Endothelial cell of umbilical vein (primary cell): ENCODE measurements at regions not wholly inside any gene's neighbourhood (a gene's known extent, or its start where the extent isn't known, plus 50 kb on each side); places are given as distances from the start of the nearest gene placed in this dataset.

Experiments used
- BruUV-seq: library from RNA; stranded (reverse); fragments of 400-500 nt; replicated peaks from 2 replicates; lab custom pipeline; 2021; lab: Mats Ljungman, UMichigan
- CTCF ChIA-PET: fragments of 300-600, 350-600 bp; sonication (Branson Sonifier 250); formaldehyde crosslinking; loops from one replicate; lab custom pipeline; 2021; ENCODE audit warnings: antibody characterized with exemption, inconsistent platforms; lab: Charles Lee
- POLR2A ChIA-PET: fragments of 300-600, 350-600 bp; sonication (Branson Sonifier 250); formaldehyde crosslinking; loops from one replicate; lab custom pipeline; 2021; ENCODE audit warnings: antibody characterized with exemption, inconsistent platforms; lab: Charles Lee
- DNase-seq: peaks from one replicate; pipeline ENCODE4 v3.0.0-alpha.2; 2011; ENCODE audit warnings: low read depth, low spot score
- FAIRE-seq: peaks from 2 replicates; lab custom pipeline; 2011; peaks lifted over from hg19 to GRCh38; lab: Jason Lieb, UNC
- H2AFZ ChIP-seq: 2 replicates; pipeline ENCODE4 v1.6.0; 2012; ENCODE audit warnings: low read depth, low read length, control low read depth, inconsistent platforms
- H3K27ac ChIP-seq: 2 replicates; pipeline ENCODE4 v1.5.1; 2011; ENCODE audit warnings: low read depth, mild to moderate bottlenecking, control low read depth, low read length, moderate library complexity; ENCODE audit not compliant: insufficient read depth
- H3K27me3 ChIP-seq, 2 experiments: 2 replicates each; pipeline versions ENCODE4 v1.6.0 to v1.6.1; 2011; ENCODE audit warnings: low read length in 2 of 2, mixed read lengths in 1 of 2; ENCODE audit not compliant: control insufficient read depth in 2 of 2, insufficient read depth in 2 of 2
- H3K36me3 ChIP-seq, 2 experiments: 2 replicates in 1 of 2; 3 replicates in 1 of 2; pipeline ENCODE4 v1.5.1; 2011; ENCODE audit warnings: low read length in 2 of 2, mild to moderate bottlenecking in 1 of 2, moderate library complexity in 1 of 2; ENCODE audit not compliant: control insufficient read depth in 2 of 2, insufficient read depth in 2 of 2; ENCODE audit errors: extremely low read depth in 1 of 2
- H3K4me1 ChIP-seq: 3 replicates; pipeline ENCODE4 v1.5.1; 2011; ENCODE audit warnings: mild to moderate bottlenecking, low read length; ENCODE audit not compliant: control insufficient read depth, insufficient read depth; ENCODE audit errors: extremely low read depth
- H3K4me2 ChIP-seq: 2 replicates; pipeline ENCODE4 v1.6.1; 2011; ENCODE audit warnings: low read length, control low read depth, mixed read lengths; ENCODE audit not compliant: insufficient read depth
- H3K4me3 ChIP-seq, 3 experiments: fragments of 200-600 bp in 1 of 3; sonication (generic), shearing (Covaris generic) in 1 of 3; replicated peaks in 1 of 3; 2 replicates each; pipeline ENCODE4 v1.5.1; 2011 to 2016; ENCODE audit warnings: control low read depth in 3 of 3, low read length in 3 of 3, mild to moderate bottlenecking in 2 of 3, inconsistent platforms in 1 of 3, low read depth in 1 of 3, moderate library complexity in 1 of 3; ENCODE audit not compliant: insufficient read depth in 1 of 3
- H3K79me2 ChIP-seq: 2 replicates; pipeline ENCODE4 v1.6.0; 2012; ENCODE audit warnings: low read length, inconsistent platforms; ENCODE audit not compliant: control insufficient read depth, insufficient read depth
- H3K9ac ChIP-seq: replicated peaks from 2 replicates; pipeline ENCODE3; 2011; ENCODE audit warnings: low read length, control low read depth; ENCODE audit not compliant: insufficient read depth; ENCODE audit errors: extremely low read depth
- H3K9me1 ChIP-seq: replicated peaks from 3 replicates; pipeline ENCODE4 v1.6.0; 2011; ENCODE audit warnings: mild to moderate bottlenecking, low read length; ENCODE audit not compliant: control insufficient read depth, insufficient read depth; ENCODE audit errors: extremely low read depth
- H3K9me3 ChIP-seq: replicated peaks from 2 replicates; pipeline ENCODE4 v1.5.1; 2012; ENCODE audit warnings: low read length, inconsistent platforms; ENCODE audit not compliant: control insufficient read depth, insufficient read depth
- H4K20me1 ChIP-seq: replicated peaks from 2 replicates; pipeline ENCODE3; 2011; ENCODE audit warnings: mild to moderate bottlenecking, low read length; ENCODE audit not compliant: control insufficient read depth, insufficient read depth; ENCODE audit errors: extremely low read depth
- CTCF ChIP-seq, 2 donors: IDR thresholded peaks; 1 replicate in 1 of 2; 2 replicates in 1 of 2; pipeline ENCODE4 v1.5.1; 2011; ENCODE audit warnings: low read length in 2 of 2, mild to moderate bottlenecking in 2 of 2, moderate library complexity in 2 of 2, control low read depth in 1 of 2, inconsistent platforms in 1 of 2, low read depth in 1 of 2; ENCODE audit not compliant: insufficient read depth in 1 of 2; ENCODE audit errors: extremely low read depth in 1 of 2
- EZH2 ChIP-seq: IDR thresholded peaks from 2 replicates; pipeline ENCODE4 v1.6.1; 2012; ENCODE audit warnings: borderline replicate concordance, low read depth, mild to moderate bottlenecking, moderate library complexity, low read length, inconsistent platforms; ENCODE audit not compliant: severe bottlenecking
- FOS ChIP-seq: IDR thresholded peaks from 2 replicates; pipeline ENCODE4 v1.6.1; 2011; ENCODE audit warnings: mild to moderate bottlenecking, low read length, moderate library complexity, borderline replicate concordance; ENCODE audit not compliant: insufficient read depth
- GATA2 ChIP-seq: IDR thresholded peaks from 2 replicates; pipeline ENCODE4 v1.7.0; 2011; ENCODE audit warnings: low read depth, mild to moderate bottlenecking, moderate library complexity, mixed read lengths, low read length; ENCODE audit not compliant: insufficient read length, insufficient read depth
- JUN ChIP-seq: IDR thresholded peaks from 2 replicates; pipeline ENCODE4 v1.6.1; 2011; ENCODE audit warnings: borderline replicate concordance, low read depth; ENCODE audit not compliant: insufficient read length, insufficient read depth
- MAX ChIP-seq: IDR thresholded peaks from 2 replicates; pipeline ENCODE4 v1.6.1; 2011; ENCODE audit not compliant: insufficient read depth, insufficient read length
- MYC ChIP-seq: IDR thresholded peaks from one replicate; pipeline ENCODE4 v1.6.1; 2011; ENCODE audit warnings: mild to moderate bottlenecking, low read depth, low read length
- POLR2A ChIP-seq: IDR thresholded peaks from 2 replicates; pipeline ENCODE4 v1.6.1; 2012; ENCODE audit warnings: low read depth, mild to moderate bottlenecking, control low read depth, low read length
- POLR2AphosphoS5 ChIP-seq: IDR thresholded peaks from 2 replicates; pipeline ENCODE4 v1.6.1; 2012; ENCODE audit warnings: low read depth, mild to moderate bottlenecking, control low read depth, low read length, moderate library complexity; ENCODE audit not compliant: insufficient read depth
- dilution Hi-C: fragments of 300-500 bp; cut with MboI; formaldehyde crosslinking; loops from one replicate; pipeline ENCODE4 v1.15.0; 2019; ENCODE audit warnings: low sequenced_read_pairs; ENCODE audit not compliant: extremely low pct_ligation_motif_present
- intact Hi-C: fragments of 100-400 bp; cut with micrococcal nuclease; formaldehyde crosslinking; loops from one replicate; pipeline ENCODE4 v1.10.0; 2022

GRCh38 chr6:149176971-149177667 lies 140.4 kb upstream of the TAB2 start:
- no TSS peak for BruUV-seq
- DNase-seq (no peak), FAIRE-seq (no peak)
- Histone ChIP-seq H3K9me3 (no peaks in the 10 kb centered on the region), H2AFZ (no peak overlapping the region), H3K4me1 (no peaks in the 10 kb centered on the region), H3K9me1 (no peaks in the 10 kb centered on the region), H3K27ac (no peak overlapping the region), H3K9ac (no peak overlapping the region), H3K4me3 (no peak overlapping the region), H3K79me2 (no peaks in the 10 kb centered on the region), H3K27me3 (no peaks in the 10 kb centered on the region), H4K20me1 (no peaks in the 10 kb centered on the region), H3K4me2 (no peak overlapping the region), H3K36me3 (no peaks in the 10 kb centered on the region)
- intact Hi-C loops, result no loop called here
- TF ChIP-seq POLR2A (no peak), MAX (no peak), JUN (no peak), GATA2 (no peak), POLR2AphosphoS5 (no peak), CTCF (IDR thresholded peaks at IDR 0.05; ENCODE audit: extremely low read depth in 1 of 2, insufficient read depth in 1 of 2, low read depth in 1 of 2, low read length in 2 of 2) (no peak), EZH2 (no peak), MYC (no peak), FOS (no peak)
- POLR2A ChIA-PET, result no interaction called here
- dilution Hi-C loops, result no loop called here
- CTCF ChIA-PET, result no interaction called here
